ENCODE measurements at regions not wholly inside any gene's neighbourhood (a gene's known extent, or its start where the extent isn't known, plus 50 kb on each side); places are given as distances from the start of the nearest gene placed in this dataset.
"Not testable (repeated sequence)": the region's sequence is repeated elsewhere in the genome, so short reads cannot be mapped to it uniquely, and the experiment has no call there.

DNA sequence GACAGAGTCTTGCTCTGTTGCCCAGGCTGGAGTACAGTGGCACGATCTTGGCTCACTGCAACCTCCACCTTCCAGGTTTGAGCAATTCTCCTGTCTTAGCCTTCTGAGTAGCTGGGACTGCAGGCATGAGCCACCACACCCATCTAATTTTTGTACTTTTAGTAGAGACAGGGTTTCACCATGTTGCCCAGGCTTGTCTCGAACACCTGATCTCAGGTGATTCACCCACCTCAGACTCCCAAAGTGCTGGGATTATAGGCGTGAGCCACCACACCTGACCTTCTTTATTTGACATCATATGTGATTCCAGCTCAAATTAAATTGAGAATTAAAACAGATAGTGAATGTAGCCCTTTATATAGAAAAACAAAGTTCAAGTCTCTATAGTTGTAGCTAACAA lies 127.2 kb downstream of the CASP12 start:
- TF ChIP-seq, protein P1, sequence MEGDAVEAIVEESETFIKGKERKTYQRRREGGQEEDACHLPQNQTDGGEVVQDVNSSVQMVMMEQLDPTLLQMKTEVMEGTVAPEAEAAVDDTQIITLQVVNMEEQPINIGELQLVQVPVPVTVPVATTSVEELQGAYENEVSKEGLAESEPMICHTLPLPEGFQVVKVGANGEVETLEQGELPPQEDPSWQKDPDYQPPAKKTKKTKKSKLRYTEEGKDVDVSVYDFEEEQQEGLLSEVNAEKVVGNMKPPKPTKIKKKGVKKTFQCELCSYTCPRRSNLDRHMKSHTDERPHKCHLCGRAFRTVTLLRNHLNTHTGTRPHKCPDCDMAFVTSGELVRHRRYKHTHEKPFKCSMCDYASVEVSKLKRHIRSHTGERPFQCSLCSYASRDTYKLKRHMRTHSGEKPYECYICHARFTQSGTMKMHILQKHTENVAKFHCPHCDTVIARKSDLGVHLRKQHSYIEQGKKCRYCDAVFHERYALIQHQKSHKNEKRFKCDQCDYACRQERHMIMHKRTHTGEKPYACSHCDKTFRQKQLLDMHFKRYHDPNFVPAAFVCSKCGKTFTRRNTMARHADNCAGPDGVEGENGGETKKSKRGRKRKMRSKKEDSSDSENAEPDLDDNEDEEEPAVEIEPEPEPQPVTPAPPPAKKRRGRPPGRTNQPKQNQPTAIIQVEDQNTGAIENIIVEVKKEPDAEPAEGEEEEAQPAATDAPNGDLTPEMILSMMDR (IDR thresholded peaks at IDR 0.05; ENCODE audit: borderline replicate concordance, extremely low read depth, low read length, poor library complexity, severe bottlenecking), result not testable (repeated sequence)
- not testable (repeated sequence) for TF ChIP-seq EZH2 (IDR thresholded peaks at IDR 0.05; ENCODE audit: borderline replicate concordance, low read depth, low read length, severe bottlenecking)

All from DND-41 (cell line).